Mesenchymal stem cell (in vitro differentiated cells and primary cell): ENCODE measurements at regions not wholly inside any gene's neighbourhood (a gene's known extent, or its start where the extent isn't known, plus 50 kb on each side); places are given as distances from the start of the nearest gene placed in this dataset.

Experiments used
- DNase-seq: peaks from one replicate; pipeline ENCODE4 v3.0.0-alpha.2; 2013
- H2AFZ ChIP-seq: one replicate; pipeline ENCODE4 v1.6.1; 2013; ENCODE audit warnings: low read depth, mild to moderate bottlenecking, control low read depth, inconsistent platforms, low read length, moderate library complexity
- H2AK5ac ChIP-seq: 2 replicates; pipeline ENCODE4 v1.6.1; 2013; ENCODE audit warnings: low read length, moderate library complexity, mild to moderate bottlenecking, inconsistent platforms; ENCODE audit not compliant: severe bottlenecking
- H2BK120ac ChIP-seq: one replicate; pipeline ENCODE4 v1.6.1; 2013; ENCODE audit warnings: low read depth, mild to moderate bottlenecking, inconsistent platforms, low read length, moderate library complexity
- H2BK12ac ChIP-seq, 2 experiments: one replicate each; pipeline ENCODE4 v1.6.1; 2013; ENCODE audit warnings: inconsistent platforms in 2 of 2, low read length in 2 of 2, mild to moderate bottlenecking in 2 of 2, moderate library complexity in 2 of 2, control low read depth in 1 of 2
- H2BK15ac ChIP-seq: one replicate; pipeline ENCODE4 v1.6.1; 2013; ENCODE audit warnings: mild to moderate bottlenecking, low read depth, inconsistent platforms; ENCODE audit not compliant: poor library complexity, severe bottlenecking
- H2BK5ac ChIP-seq: 2 replicates; pipeline ENCODE4 v1.6.1; 2013; ENCODE audit warnings: low read depth, mild to moderate bottlenecking, low read length, control low read depth, inconsistent platforms; ENCODE audit not compliant: poor library complexity, severe bottlenecking
- H3K14ac ChIP-seq, 2 experiments: one replicate each; pipeline ENCODE4 v1.6.1; 2013; ENCODE audit warnings: inconsistent platforms in 2 of 2, low read length in 2 of 2, control low read depth in 1 of 2, mild to moderate bottlenecking in 1 of 2, moderate library complexity in 1 of 2
- H3K18ac ChIP-seq, 2 experiments: one replicate each; pipeline ENCODE4 v1.6.1; 2013; ENCODE audit warnings: inconsistent platforms in 2 of 2, low read length in 2 of 2, control low read depth in 1 of 2, low read depth in 1 of 2, mild to moderate bottlenecking in 1 of 2
- H3K23ac ChIP-seq, 2 experiments: one replicate each; pipeline ENCODE4 v1.6.1; 2013; ENCODE audit warnings: inconsistent platforms in 2 of 2, low read length in 2 of 2, mild to moderate bottlenecking in 2 of 2, moderate library complexity in 2 of 2, control low read depth in 1 of 2
- H3K27ac ChIP-seq: 2 replicates; pipeline ENCODE4 v1.5.1; 2013; ENCODE audit warnings: mild to moderate bottlenecking, moderate library complexity, low read length, control low read depth, inconsistent platforms; ENCODE audit not compliant: poor library complexity, severe bottlenecking
- H3K27me3 ChIP-seq, 2 experiments: 2 replicates each; pipeline versions ENCODE4 v1.6.1 to v1.7.0; 2013; ENCODE audit warnings: low read length in 2 of 2, mild to moderate bottlenecking in 2 of 2, moderate library complexity in 2 of 2, control low read depth in 1 of 2, inconsistent platforms in 1 of 2; ENCODE audit not compliant: control insufficient read depth in 1 of 2, insufficient read depth in 1 of 2
- H3K36me3 ChIP-seq, 2 experiments: 2 replicates each; pipeline versions ENCODE4 v1.6.1 to v1.7.0; 2013; ENCODE audit warnings: low read length in 2 of 2, control low read depth in 1 of 2, inconsistent platforms in 1 of 2, low read depth in 1 of 2, mild to moderate bottlenecking in 1 of 2; ENCODE audit not compliant: insufficient read depth in 2 of 2, control insufficient read depth in 1 of 2
- H3K4ac ChIP-seq, 2 experiments: one replicate each; pipeline ENCODE4 v1.6.1; 2013; ENCODE audit warnings: inconsistent platforms in 2 of 2, low read length in 2 of 2, mild to moderate bottlenecking in 2 of 2, moderate library complexity in 2 of 2, control low read depth in 1 of 2, low read depth in 1 of 2
- H3K4me1 ChIP-seq: 2 replicates; pipeline ENCODE4 v1.6.1; 2013; ENCODE audit warnings: low read depth, low read length, control low read depth; ENCODE audit not compliant: control insufficient read depth, insufficient read depth
- H3K4me2 ChIP-seq: 2 replicates; pipeline ENCODE4 v1.6.1; 2013; ENCODE audit warnings: low read length, mild to moderate bottlenecking, inconsistent platforms; ENCODE audit not compliant: poor library complexity, severe bottlenecking
- H3K4me3 ChIP-seq, 2 experiments: 2 replicates each; pipeline versions ENCODE4 v1.5.1 to v1.7.0; 2013; ENCODE audit warnings: low read length in 2 of 2, mild to moderate bottlenecking in 2 of 2, control low read depth in 1 of 2, low read depth in 1 of 2; ENCODE audit not compliant: insufficient read depth in 1 of 2
- H3K79me1 ChIP-seq: replicated peaks from 2 replicates; pipeline ENCODE4 v1.6.1; 2013; ENCODE audit warnings: mild to moderate bottlenecking, control low read depth, low read length, inconsistent platforms; ENCODE audit not compliant: poor library complexity, severe bottlenecking
- H3K9ac ChIP-seq: 2 replicates; pipeline ENCODE4 v1.7.0; 2013; ENCODE audit warnings: mild to moderate bottlenecking, low read length, moderate library complexity
- H3K9me3 ChIP-seq: 2 replicates; pipeline ENCODE4 v1.7.0; 2013; ENCODE audit warnings: mild to moderate bottlenecking, low read length; ENCODE audit not compliant: control insufficient read depth
- H4K8ac ChIP-seq: one replicate; pipeline ENCODE4 v1.6.1; 2013; ENCODE audit warnings: inconsistent platforms, mild to moderate bottlenecking, low read length, moderate library complexity
- H4K91ac ChIP-seq: one replicate; pipeline ENCODE4 v1.6.1; 2013; ENCODE audit warnings: mild to moderate bottlenecking, low read length, inconsistent platforms
- WGBS: methylation state at CpG from one replicate; pipeline ENCODE4 v1.1.7; 2013; ENCODE audit warnings: mixed read lengths; 5-methylcytosine and 5-hydroxymethylcytosine counted together

- Histone ChIP-seq H3K14ac (peak overlapping the region in 1 of 2 experiments; percentile 38), H3K4me3 (no peak overlapping the region), H3K4ac (no peak overlapping the region), H2AFZ (no peak overlapping the region), H2BK120ac (no peak overlapping the region), H4K91ac (no peak overlapping the region), H3K23ac (no peak overlapping the region), H3K27me3 (no peaks in the 10 kb centered on the region), H3K4me2 (no peak overlapping the region), H2BK12ac (no peak overlapping the region), H3K9ac (peak overlapping the region; percentile 51), H2AK5ac (no peak overlapping the region), H3K79me1 (no peaks in the 10 kb centered on the region), H3K4me1 (no peaks in the 10 kb centered on the region), H3K36me3 (no peaks in the 10 kb centered on the region), H2BK5ac (no peak overlapping the region), H3K9me3 (no peaks in the 10 kb centered on the region), H4K8ac (no peak overlapping the region), H2BK15ac (no peak overlapping the region), H3K18ac (no peak overlapping the region), H3K27ac (no peak overlapping the region)
- WGBS, result 26% methylated on average over 4 of the region's 5 CpGs
- DNase-seq, result peak; percentile 34
Observed at GRCh38 chr7:26958834-26959233, 94.4 kb upstream of the SKAP2 start.

GRCh38 chr7:26955516-26955915 is 91.1 kb upstream of the SKAP2 start:
- no peak overlapping the region for H3K27ac ChIP-seq
- no peak overlapping the region for H3K4me3 ChIP-seq
- no peak overlapping the region for H3K9ac ChIP-seq
- H2BK5ac ChIP-seq, result no peak overlapping the region
- H4K91ac ChIP-seq, result no peak overlapping the region
- no peak overlapping the region for H3K14ac ChIP-seq
- no peak overlapping the region for H3K4ac ChIP-seq
- no peaks in the 10 kb centered on the region for H3K4me1 ChIP-seq
- H3K79me1 ChIP-seq, result no peaks in the 10 kb centered on the region
- H2BK12ac ChIP-seq, result no peak overlapping the region
- no peak overlapping the region for H2BK15ac ChIP-seq
- WGBS, result 89% methylated on average over 1 of the region's 2 CpGs
- H3K27me3 ChIP-seq, result no peaks in the 10 kb centered on the region
- H3K18ac ChIP-seq, result no peak overlapping the region
- no peak overlapping the region for H4K8ac ChIP-seq
- H3K23ac ChIP-seq, result no peak overlapping the region
- DNase-seq, result no peak
- no peaks in the 10 kb centered on the region for H3K9me3 ChIP-seq
- H3K36me3 ChIP-seq, result no peaks in the 10 kb centered on the region
- no peak overlapping the region for H2BK120ac ChIP-seq
- H2AFZ ChIP-seq, result no peak overlapping the region
- H2AK5ac ChIP-seq, result no peak overlapping the region
- H3K4me2 ChIP-seq, result no peak overlapping the region

- H3K18ac ChIP-seq, result no peak overlapping the region
- H2BK120ac ChIP-seq, result no peak overlapping the region
- H2BK12ac ChIP-seq, result no peak overlapping the region
- H4K91ac ChIP-seq, result no peak overlapping the region
- no peaks in the 10 kb centered on the region for H3K79me1 ChIP-seq
- H2AFZ ChIP-seq, result no peak overlapping the region
- no peak overlapping the region for H2BK5ac ChIP-seq
- no peak overlapping the region for H3K27ac ChIP-seq
- H3K4me1 ChIP-seq, result no peaks in the 10 kb centered on the region
- H3K4me3 ChIP-seq, result no peak overlapping the region
- no peaks in the 10 kb centered on the region for H3K36me3 ChIP-seq
- H2AK5ac ChIP-seq, result no peak overlapping the region
- H4K8ac ChIP-seq, result no peak overlapping the region
- H2BK15ac ChIP-seq, result no peak overlapping the region
- no peak overlapping the region for H3K14ac ChIP-seq
- no peaks in the 10 kb centered on the region for H3K27me3 ChIP-seq
- no peak overlapping the region for H3K23ac ChIP-seq
- DNase-seq, result no peak
- H3K9ac ChIP-seq, result no peak overlapping the region
- no peak overlapping the region for H3K4me2 ChIP-seq
- H3K4ac ChIP-seq, result no peak overlapping the region
- WGBS, result 58% methylated on average over 4 of the region's 4 CpGs
- no peaks in the 10 kb centered on the region for H3K9me3 ChIP-seq
Observed at GRCh38 chr7:26954951-26955350, 90.6 kb upstream of the SKAP2 start.

- Histone ChIP-seq H2BK15ac (no peak overlapping the region), H3K36me3 (no peaks in the 10 kb centered on the region), H4K8ac (no peak overlapping the region), H2BK5ac (no peak overlapping the region), H2BK12ac (no peak overlapping the region), H3K23ac (no peak overlapping the region), H3K4me1 (no peaks in the 10 kb centered on the region), H3K79me1 (no peaks in the 10 kb centered on the region), H3K4ac (no peak overlapping the region), H3K18ac (no peak overlapping the region), H3K27me3 (no peaks in the 10 kb centered on the region), H3K9me3 (no peaks in the 10 kb centered on the region), H3K27ac (no peak overlapping the region), H3K4me3 (no peak overlapping the region), H3K14ac (no peak overlapping the region), H3K9ac (no peak overlapping the region), H3K4me2 (no peak overlapping the region), H4K91ac (no peak overlapping the region), H2AK5ac (no peak overlapping the region), H2BK120ac (no peak overlapping the region), H2AFZ (no peak overlapping the region)
- DNase-seq, result no peak
- WGBS, result 93% methylated on average over 4 of the region's 4 CpGs
Observed at GRCh38 chr7:26951407-26951950, 87.1 kb upstream of the SKAP2 start.
